HG03439 (cell line): ENCODE measurements at regions not wholly inside any gene's neighbourhood (a gene's known extent, or its start where the extent isn't known, plus 50 kb on each side); places are given as distances from the start of the nearest gene placed in this dataset.
"Not testable (repeated sequence)": the region's sequence is repeated elsewhere in the genome, so short reads cannot be mapped to it uniquely, and the experiment has no call there.

Source experiments
- ATAC-seq: cut with Tn5 transposase; IDR thresholded peaks from one replicate; pipeline ENCODE4 v1.9.1; 2021; ENCODE audit warnings: mild to moderate bottlenecking, moderate library complexity; ENCODE audit not compliant: unreplicated experiment

GRCh38 chr21:28334407-28334806, 658.3 kb downstream of the LTN1 start:
- ATAC-seq = no peak

- no peak for ATAC-seq
These were observed 659.0 kb downstream of the LTN1 start for GRCh38 chr21:28333578-28334075.

GRCh38 chr21:28332796-28333195, 659.9 kb downstream of the LTN1 start:
- no peak for ATAC-seq

GRCh38 chr21:28325618-28326017, 667.1 kb downstream of the LTN1 start:
- ATAC-seq = no peak

- ATAC-seq = no peak
These were observed 668.0 kb downstream of the LTN1 start for GRCh38 chr21:28324690-28325089.

GRCh38 chr21:28317177-28317950, 675.3 kb downstream of the LTN1 start:
- no peak for ATAC-seq

- no peak for ATAC-seq
These were observed 681.1 kb downstream of the LTN1 start for GRCh38 chr21:28311411-28312190.

- ATAC-seq = no peak
These were observed 682.0 kb downstream of the LTN1 start for GRCh38 chr21:28310711-28311110.

- no peak for ATAC-seq
These were observed 682.4 kb downstream of the LTN1 start for GRCh38 chr21:28310171-28310685.

GRCh38 chr21:28309596-28309995, 683.1 kb downstream of the LTN1 start:
- no peak for ATAC-seq

- no peak for ATAC-seq
These were observed 684.2 kb downstream of the LTN1 start for GRCh38 chr21:28308516-28308915.

GRCh38 chr21:28299946-28300345, 692.7 kb downstream of the LTN1 start:
- ATAC-seq = no peak

GRCh38 chr21:28298251-28298672, 694.4 kb downstream of the LTN1 start:
- no peak for ATAC-seq

GRCh38 chr21:28294051-28294450, 698.6 kb downstream of the LTN1 start:
- ATAC-seq = no peak

GRCh38 chr21:28283641-28284490, 708.8 kb downstream of the LTN1 start:
- no peak for ATAC-seq

- ATAC-seq = no peak
These were observed 709.8 kb downstream of the LTN1 start for GRCh38 chr21:28282833-28283232.

- not testable (repeated sequence) for ATAC-seq
These were observed 711.3 kb downstream of the LTN1 start for GRCh38 chr21:28281357-28281756.

GRCh38 chr21:28280611-28281010, 712.1 kb downstream of the LTN1 start:
- ATAC-seq = no peak

GRCh38 chr21:28277324-28277723, 715.4 kb downstream of the LTN1 start:
- no peak for ATAC-seq

- no peak for ATAC-seq
These were observed 720.2 kb downstream of the LTN1 start for GRCh38 chr21:28272272-28272992.
